Spleen (tissue), 11 donors: ENCODE measurements at regions not wholly inside any gene's neighbourhood (a gene's known extent, or its start where the extent isn't known, plus 50 kb on each side); places are given as distances from the start of the nearest gene placed in this dataset.

Experiments
- DNase-seq: peaks from one replicate; pipeline ENCODE4 v3.0.0-alpha.2; 2020
- H3K27ac ChIP-seq, 8 donors: fragments of 200-600 bp; sonication (generic) in 7 of 8; 1 replicate in 4 of 8; 2 replicates in 4 of 8; pipeline versions ENCODE4 v1.5.0 to v1.8.0; 2016 to 2021; ENCODE audit warnings: inconsistent platforms in 4 of 8, mild to moderate bottlenecking in 4 of 8, moderate library complexity in 1 of 8
- H3K27me3 ChIP-seq, 7 donors: fragments of 200-600 bp; sonication (generic) in 6 of 7; replicated peaks in 1 of 7; 1 replicate in 4 of 7; 2 replicates in 3 of 7; pipeline versions ENCODE4 v1.5.0 to v1.8.0; 2016 to 2021; ENCODE audit warnings: inconsistent platforms in 3 of 7, mild to moderate bottlenecking in 1 of 7
- H3K36me3 ChIP-seq, 6 donors: fragments of 200-600 bp; sonication (generic) in 5 of 6; 1 replicate in 4 of 6; 2 replicates in 2 of 6; pipeline versions ENCODE4 v1.5.0 to v1.8.0; 2016 to 2021; ENCODE audit warnings: inconsistent platforms in 2 of 6
- H3K4me1 ChIP-seq, 6 donors: fragments of 200-600 bp; sonication (generic) in 5 of 6; 1 replicate in 3 of 6; 2 replicates in 3 of 6; pipeline versions ENCODE4 v1.5.0 to v1.8.0; 2016 to 2021; ENCODE audit warnings: inconsistent platforms in 3 of 6
- H3K4me3 ChIP-seq, 8 donors: fragments of 200-600 bp; sonication (generic) in 7 of 8; 1 replicate in 4 of 8; 2 replicates in 4 of 8; pipeline versions ENCODE4 v1.5.0 to v1.8.0; 2016 to 2021; ENCODE audit warnings: inconsistent platforms in 4 of 8, mild to moderate bottlenecking in 4 of 8, moderate library complexity in 2 of 8
- H3K9me3 ChIP-seq, 8 donors: fragments of 200-600 bp; sonication (generic) in 7 of 8; 1 replicate in 4 of 8; 2 replicates in 4 of 8; pipeline versions ENCODE4 v1.5.0 to v1.8.0; 2016 to 2021; ENCODE audit warnings: inconsistent platforms in 4 of 8
- CTCF ChIP-seq, 11 experiments: fragments of 200-600 bp in 7 of 11; fragments of 450-650 bp in 4 of 11; sonication (generic) in 4 of 11; IDR thresholded peaks in 8 of 11; conservative IDR thresholded peaks in 3 of 11; 1 replicate in 7 of 11; 2 replicates in 4 of 11; pipeline versions ENCODE4 v1.4.0 to v1.8.0; 2016 to 2021; ENCODE audit warnings: antibody characterized with exemption in 11 of 11, inconsistent platforms in 4 of 11, mild to moderate bottlenecking in 1 of 11
- POLR2A ChIP-seq, 3 donors: fragments of 450-650 bp; IDR thresholded peaks; one replicate each; pipeline ENCODE4 v1.5.1; 2017; ENCODE audit warnings: antibody characterized with exemption in 3 of 3, mild to moderate bottlenecking in 1 of 3
- POLR2AphosphoS5 ChIP-seq, 3 donors: sonication (generic); formaldehyde crosslinking; IDR thresholded peaks; one replicate each; pipeline ENCODE4 v1.5.1; 2017; ENCODE audit warnings: antibody characterized with exemption in 3 of 3
- WGBS, 5 donors: extraction: QIAGEN DNeasy Blood & Tissue Kit in 3 of 5; methylation state at CpG; one replicate each; pipeline versions ENCODE4 v1.1.5 to v1.1.7; 2013 to 2018; 5-methylcytosine and 5-hydroxymethylcytosine counted together
- intact Hi-C: fragments of 100-400 bp; cut with DNase I; formaldehyde crosslinking; loops from one replicate; pipeline ENCODE4 v1.15.0; 2023; ENCODE audit warnings: low total_unique reads
- donor health status: healthy with polysubstance abuse.
- donor health status: DM: no; HTN: no; CAD: no; lungs with moderate emphysema.
- donor health status: DM: no; HTN: no; CAD: no.
- donor health status: Bipolar disorder and iron deficiency.
- donor health status: healthy.
- donor health status: DM: no; HTN: no; CAD: no.
- donor health status: DM: yes; HTN: yes; CAD: no.

GRCh38 chr7:70846208-70846607 is 285.7 kb upstream of the GALNT17 start:
- H3K9me3 ChIP-seq, result peaks cover 0 to 43% (median 17%) of the 10 kb centered on the region in 8 donors
- intact Hi-C loops, result no loop called here
- no peak overlapping the region for H3K27ac ChIP-seq
- 91 to 93% (median 92%) methylated on average over 16 of the region's 16 CpGs for WGBS, 5 donors
- H3K36me3 ChIP-seq, result no peaks in the 10 kb centered on the region
- no peaks in the 10 kb centered on the region for H3K27me3 ChIP-seq
- H3K4me3 ChIP-seq, result no peak overlapping the region
- no peaks in the 10 kb centered on the region for H3K4me1 ChIP-seq
- DNase-seq, result no peak
- TF ChIP-seq CTCF (IDR thresholded peaks at IDR 0.05 in 8 of 11, conservative IDR thresholded peaks at IDR 0.05 in 3 of 11), result no peak
- no peak for TF ChIP-seq POLR2AphosphoS5 (IDR thresholded peaks at IDR 0.05)
- no peak for TF ChIP-seq POLR2A (IDR thresholded peaks at IDR 0.05)

- intact Hi-C loops, result no loop called here
- TF ChIP-seq POLR2A (IDR thresholded peaks at IDR 0.05) (no peak), CTCF (IDR thresholded peaks at IDR 0.05 in 8 of 11, conservative IDR thresholded peaks at IDR 0.05 in 3 of 11) (no peak), POLR2AphosphoS5 (IDR thresholded peaks at IDR 0.05) (no peak)
- Histone ChIP-seq H3K27ac (no peak overlapping the region), H3K9me3 (peaks cover 0 to 36% (median 15%) of the 10 kb centered on the region in 8 donors), H3K27me3 (no peaks in the 10 kb centered on the region), H3K4me1 (no peaks in the 10 kb centered on the region), H3K4me3 (no peak overlapping the region), H3K36me3 (no peaks in the 10 kb centered on the region)
- no peak for DNase-seq
- 83 to 91% (median 86%) methylated on average over 3 of the region's 3 CpGs for whole genome bisulfite sequencing, 5 donors
Measured at GRCh38 chr7:70849580-70850235, 282.2 kb upstream of the GALNT17 start.

- WGBS, 5 donors, result 79 to 100% (median 88%) methylated on average over 1 of the region's 1 CpG
- DNase-seq, result no peak
Measured at GRCh38 chr7:70855373-70855772, 276.6 kb upstream of the GALNT17 start.

More at GRCh38 chr7:70855373-70855772, 276.6 kb upstream of the GALNT17 start:
- intact Hi-C loops, result no loop called here
- H3K27me3 ChIP-seq, result peaks cover 0 to 20% (median 0%) of the 10 kb centered on the region in 7 donors
- peak in 1 of 11 experiments; percentile 6 for TF ChIP-seq CTCF (IDR thresholded peaks at IDR 0.05 in 8 of 11, conservative IDR thresholded peaks at IDR 0.05 in 3 of 11)
- TF ChIP-seq POLR2AphosphoS5 (IDR thresholded peaks at IDR 0.05), result no peak
- no peaks in the 10 kb centered on the region for H3K36me3 ChIP-seq
- peaks cover 0 to 14% (median 3%) of the 10 kb centered on the region in 8 donors for H3K9me3 ChIP-seq
- H3K4me1 ChIP-seq, result no peaks in the 10 kb centered on the region
- H3K4me3 ChIP-seq, result no peak overlapping the region
- no peak overlapping the region for H3K27ac ChIP-seq
